ENCODE measurements at regions not wholly inside any gene's neighbourhood (a gene's known extent, or its start where the extent isn't known, plus 50 kb on each side); places are given as distances from the start of the nearest gene placed in this dataset.
"Not testable (repeated sequence)": the region's sequence is repeated elsewhere in the genome, so short reads cannot be mapped to it uniquely, and the experiment has no call there.

DNA sequence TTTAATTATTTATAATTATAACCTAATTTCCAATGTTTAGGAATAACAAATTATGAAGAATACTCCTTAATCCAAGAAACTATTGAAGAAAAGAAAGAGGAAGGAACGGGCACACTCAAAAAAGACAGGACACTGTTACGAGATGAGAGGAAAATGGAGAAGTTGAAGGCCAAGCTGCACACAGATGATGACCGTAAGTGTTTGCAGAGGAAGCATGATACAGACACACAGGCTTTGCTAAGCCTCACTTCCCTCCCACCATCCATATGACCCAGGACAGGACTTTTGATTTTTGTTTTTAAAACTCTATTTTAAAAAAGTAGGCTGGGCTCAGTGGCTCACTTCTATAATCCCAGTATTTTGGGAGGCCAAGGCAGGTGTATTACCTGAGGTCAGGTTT lies 389.4 kb upstream of the TPM1 start:
- H3K27me3 ChIP-seq (ENCODE audit: insufficient read depth, low read depth, low read length) = no peaks in the 10 kb centered on the region
- no peaks in the 10 kb centered on the region for H3K9me2 ChIP-seq (ENCODE audit: insufficient read depth, low read length)
- H3K4me2 ChIP-seq (ENCODE audit: low read length) = no peak overlapping the region
- H3F3A ChIP-seq (ENCODE audit: insufficient read depth, low read length, poor library complexity, severe bottlenecking) = no peaks in the 10 kb centered on the region
- no peaks in the 10 kb centered on the region for H3K36me3 ChIP-seq (ENCODE audit: insufficient read depth, low read length)
- no peak overlapping the region for H3K27ac ChIP-seq (ENCODE audit: low read length)
- H3K9ac ChIP-seq (ENCODE audit: low read length) = no peak overlapping the region
- no peak overlapping the region for H2AFZ ChIP-seq (ENCODE audit: low read depth, low read length)
- no peaks in the 10 kb centered on the region for H3K79me2 ChIP-seq (replicated peaks; ENCODE audit: insufficient read depth, low read length)
- H3K4me3 ChIP-seq (ENCODE audit: low read length) = no peak overlapping the region
- H3K9me3 ChIP-seq (ENCODE audit: low read length) = no peaks in the 10 kb centered on the region
- no peak for TF ChIP-seq RAD21 (conservative IDR thresholded peaks at IDR 0.05)
- no peak for TF ChIP-seq POLR2AphosphoS5 (IDR thresholded peaks at IDR 0.05)
- TF ChIP-seq, protein P1, sequence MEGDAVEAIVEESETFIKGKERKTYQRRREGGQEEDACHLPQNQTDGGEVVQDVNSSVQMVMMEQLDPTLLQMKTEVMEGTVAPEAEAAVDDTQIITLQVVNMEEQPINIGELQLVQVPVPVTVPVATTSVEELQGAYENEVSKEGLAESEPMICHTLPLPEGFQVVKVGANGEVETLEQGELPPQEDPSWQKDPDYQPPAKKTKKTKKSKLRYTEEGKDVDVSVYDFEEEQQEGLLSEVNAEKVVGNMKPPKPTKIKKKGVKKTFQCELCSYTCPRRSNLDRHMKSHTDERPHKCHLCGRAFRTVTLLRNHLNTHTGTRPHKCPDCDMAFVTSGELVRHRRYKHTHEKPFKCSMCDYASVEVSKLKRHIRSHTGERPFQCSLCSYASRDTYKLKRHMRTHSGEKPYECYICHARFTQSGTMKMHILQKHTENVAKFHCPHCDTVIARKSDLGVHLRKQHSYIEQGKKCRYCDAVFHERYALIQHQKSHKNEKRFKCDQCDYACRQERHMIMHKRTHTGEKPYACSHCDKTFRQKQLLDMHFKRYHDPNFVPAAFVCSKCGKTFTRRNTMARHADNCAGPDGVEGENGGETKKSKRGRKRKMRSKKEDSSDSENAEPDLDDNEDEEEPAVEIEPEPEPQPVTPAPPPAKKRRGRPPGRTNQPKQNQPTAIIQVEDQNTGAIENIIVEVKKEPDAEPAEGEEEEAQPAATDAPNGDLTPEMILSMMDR (IDR thresholded peaks at IDR 0.05; ENCODE audit: poor library complexity, severe bottlenecking) = no peak
- TF ChIP-seq SMC3 (conservative IDR thresholded peaks at IDR 0.05; ENCODE audit: poor library complexity) = no peak
- TF ChIP-seq MXI1 (conservative IDR thresholded peaks at IDR 0.05; ENCODE audit: poor library complexity, severe bottlenecking) = no peak
- TF ChIP-seq TAF1 (IDR thresholded peaks at IDR 0.05; ENCODE audit: low read depth) = no peak
- no peak for TF ChIP-seq EP300 (conservative IDR thresholded peaks at IDR 0.05; ENCODE audit: poor library complexity, severe bottlenecking)
- TF ChIP-seq, protein P2, sequence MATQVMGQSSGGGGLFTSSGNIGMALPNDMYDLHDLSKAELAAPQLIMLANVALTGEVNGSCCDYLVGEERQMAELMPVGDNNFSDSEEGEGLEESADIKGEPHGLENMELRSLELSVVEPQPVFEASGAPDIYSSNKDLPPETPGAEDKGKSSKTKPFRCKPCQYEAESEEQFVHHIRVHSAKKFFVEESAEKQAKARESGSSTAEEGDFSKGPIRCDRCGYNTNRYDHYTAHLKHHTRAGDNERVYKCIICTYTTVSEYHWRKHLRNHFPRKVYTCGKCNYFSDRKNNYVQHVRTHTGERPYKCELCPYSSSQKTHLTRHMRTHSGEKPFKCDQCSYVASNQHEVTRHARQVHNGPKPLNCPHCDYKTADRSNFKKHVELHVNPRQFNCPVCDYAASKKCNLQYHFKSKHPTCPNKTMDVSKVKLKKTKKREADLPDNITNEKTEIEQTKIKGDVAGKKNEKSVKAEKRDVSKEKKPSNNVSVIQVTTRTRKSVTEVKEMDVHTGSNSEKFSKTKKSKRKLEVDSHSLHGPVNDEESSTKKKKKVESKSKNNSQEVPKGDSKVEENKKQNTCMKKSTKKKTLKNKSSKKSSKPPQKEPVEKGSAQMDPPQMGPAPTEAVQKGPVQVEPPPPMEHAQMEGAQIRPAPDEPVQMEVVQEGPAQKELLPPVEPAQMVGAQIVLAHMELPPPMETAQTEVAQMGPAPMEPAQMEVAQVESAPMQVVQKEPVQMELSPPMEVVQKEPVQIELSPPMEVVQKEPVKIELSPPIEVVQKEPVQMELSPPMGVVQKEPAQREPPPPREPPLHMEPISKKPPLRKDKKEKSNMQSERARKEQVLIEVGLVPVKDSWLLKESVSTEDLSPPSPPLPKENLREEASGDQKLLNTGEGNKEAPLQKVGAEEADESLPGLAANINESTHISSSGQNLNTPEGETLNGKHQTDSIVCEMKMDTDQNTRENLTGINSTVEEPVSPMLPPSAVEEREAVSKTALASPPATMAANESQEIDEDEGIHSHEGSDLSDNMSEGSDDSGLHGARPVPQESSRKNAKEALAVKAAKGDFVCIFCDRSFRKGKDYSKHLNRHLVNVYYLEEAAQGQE (IDR thresholded peaks at IDR 0.05; ENCODE audit: borderline replicate concordance) = no peak
- TF ChIP-seq EZH2 (IDR thresholded peaks at IDR 0.05; ENCODE audit: borderline replicate concordance, insufficient read depth, low read length, poor library complexity, severe bottlenecking) = no peak
- no peaks in the 10 kb centered on the region for H4K20me1 ChIP-seq (ENCODE audit: insufficient read depth)

DNA sequence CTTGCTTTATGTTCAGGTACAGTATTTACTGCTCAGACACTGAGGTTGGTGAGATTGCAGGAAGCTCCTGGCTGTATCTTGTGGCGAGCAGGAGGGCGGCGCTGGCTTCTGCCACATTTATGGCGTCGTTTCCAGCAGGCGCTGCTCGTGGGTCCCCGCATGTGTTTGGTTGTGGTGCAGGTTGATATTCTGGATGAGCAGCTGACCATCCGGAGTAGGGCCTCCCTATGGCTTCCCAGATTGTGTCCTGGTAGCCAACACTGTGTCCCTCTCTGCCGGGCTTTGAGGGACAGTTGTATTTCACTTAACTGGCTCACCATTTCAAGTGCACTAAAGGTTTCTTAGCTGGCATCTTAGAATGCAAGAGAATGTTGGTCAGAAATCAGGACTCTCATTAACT lies 386.5 kb upstream of the TPM1 start:
- no peak overlapping the region for H2AFZ ChIP-seq (ENCODE audit: low read depth, low read length)
- no peak overlapping the region for H3K4me3 ChIP-seq (ENCODE audit: low read length)
- H3F3A ChIP-seq (ENCODE audit: insufficient read depth, low read length, poor library complexity, severe bottlenecking) = no peaks in the 10 kb centered on the region
- no peak overlapping the region for H3K4me2 ChIP-seq (ENCODE audit: low read length)
- no peaks in the 10 kb centered on the region for H3K79me2 ChIP-seq (replicated peaks; ENCODE audit: insufficient read depth, low read length)
- no peaks in the 10 kb centered on the region for H3K36me3 ChIP-seq (ENCODE audit: insufficient read depth, low read length)
- no peaks in the 10 kb centered on the region for H4K20me1 ChIP-seq (ENCODE audit: insufficient read depth)
- TF ChIP-seq, protein P2 (IDR thresholded peaks at IDR 0.05; ENCODE audit: borderline replicate concordance) = no peak
- TF ChIP-seq, protein P1 (IDR thresholded peaks at IDR 0.05; ENCODE audit: poor library complexity, severe bottlenecking) = no peak
- TF ChIP-seq TAF1 (IDR thresholded peaks at IDR 0.05; ENCODE audit: low read depth) (no peak), EZH2 (IDR thresholded peaks at IDR 0.05; ENCODE audit: borderline replicate concordance, insufficient read depth, low read length, poor library complexity, severe bottlenecking) (no peak), RAD21 (conservative IDR thresholded peaks at IDR 0.05) (no peak), SMC3 (conservative IDR thresholded peaks at IDR 0.05; ENCODE audit: poor library complexity) (no peak), EP300 (conservative IDR thresholded peaks at IDR 0.05; ENCODE audit: poor library complexity, severe bottlenecking) (no peak), POLR2AphosphoS5 (IDR thresholded peaks at IDR 0.05) (no peak), MXI1 (conservative IDR thresholded peaks at IDR 0.05; ENCODE audit: poor library complexity, severe bottlenecking) (no peak)
- H3K9me3 ChIP-seq (ENCODE audit: low read length) = no peaks in the 10 kb centered on the region
- H3K9ac ChIP-seq (ENCODE audit: low read length) = no peak overlapping the region
- H3K27ac ChIP-seq (ENCODE audit: low read length) = no peak overlapping the region
- H3K9me2 ChIP-seq (ENCODE audit: insufficient read depth, low read length) = no peaks in the 10 kb centered on the region
- no peaks in the 10 kb centered on the region for H3K27me3 ChIP-seq (ENCODE audit: insufficient read depth, low read depth, low read length)

DNA sequence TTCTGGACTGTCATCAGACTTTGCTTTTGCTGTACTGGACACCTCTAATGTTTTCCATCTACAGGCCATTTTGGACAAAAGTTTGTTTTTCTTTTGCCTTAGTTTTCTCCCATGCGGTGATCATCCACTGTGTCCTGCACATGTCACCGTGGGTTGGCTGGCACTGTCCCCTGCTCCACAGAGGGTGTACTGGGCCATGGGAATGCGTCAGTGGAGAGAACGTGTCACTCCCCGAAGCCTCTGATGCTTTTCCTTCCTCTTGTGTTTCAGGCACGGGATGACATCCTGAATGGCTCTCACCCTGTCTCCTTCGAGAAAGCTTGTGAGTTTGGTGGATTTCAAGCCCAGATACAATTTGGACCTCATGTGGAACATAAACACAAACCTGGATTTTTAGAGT lies 385.0 kb upstream of the TPM1 start:
- not testable (repeated sequence) for H3K9me2 ChIP-seq (ENCODE audit: insufficient read depth, low read length); H3K4me2 ChIP-seq (ENCODE audit: low read length); H3K79me2 ChIP-seq (replicated peaks; ENCODE audit: insufficient read depth, low read length); H4K20me1 ChIP-seq (ENCODE audit: insufficient read depth); H3K36me3 ChIP-seq (ENCODE audit: insufficient read depth, low read length); H3K27ac ChIP-seq (ENCODE audit: low read length); H3K9ac ChIP-seq (ENCODE audit: low read length); H3K4me3 ChIP-seq (ENCODE audit: low read length); H3K27me3 ChIP-seq (ENCODE audit: insufficient read depth, low read depth, low read length); H3K9me3 ChIP-seq (ENCODE audit: low read length); H2AFZ ChIP-seq (ENCODE audit: low read depth, low read length); H3F3A ChIP-seq (ENCODE audit: insufficient read depth, low read length, poor library complexity, severe bottlenecking)
